K562 (cell line): ENCODE measurements at regions not wholly inside any gene's neighbourhood (a gene's known extent, or its start where the extent isn't known, plus 50 kb on each side); places are given as distances from the start of the nearest gene placed in this dataset.

Experiments
- CEBPB ChIP-seq: fragments of 450-650 bp; IDR thresholded peaks from 2 replicates; pipeline ENCODE4 v1.6.1; 2016; ENCODE audit warnings: missing genetic modification characterization, missing compliant biosample characterization
- FOXJ3 ChIP-seq: sonication (generic); formaldehyde crosslinking; IDR thresholded peaks from 2 replicates; pipeline ENCODE4 v1.4.0; 2020; ENCODE audit warnings: mild to moderate bottlenecking, missing genetic modification reagents
- GTF2F1 ChIP-seq: IDR thresholded peaks from 2 replicates; pipeline ENCODE4 v1.6.1; 2011; ENCODE audit warnings: low read depth, low read length, improper control_type of control experiment
- MCM7 ChIP-seq, 2 experiments: fragments of 450-650 bp; IDR thresholded peaks; 2 replicates each; pipeline ENCODE4 v1.6.1; 2016 to 2018
- SP1 ChIP-seq: sonication (generic); formaldehyde crosslinking; IDR thresholded peaks from 2 replicates; pipeline ENCODE4 v1.8.1; 2022; ENCODE audit warnings: mild to moderate bottlenecking, missing genetic modification reagents
- SP2 ChIP-seq: IDR thresholded peaks from 2 replicates; pipeline ENCODE4 v1.6.1; 2011; ENCODE audit warnings: mild to moderate bottlenecking, low read depth, low read length, moderate library complexity; ENCODE audit not compliant: poor library complexity, severe bottlenecking; ENCODE audit errors: extremely low read depth
- ZNF274 ChIP-seq: IDR thresholded peaks from 2 replicates; pipeline ENCODE4 v1.6.1; 2011; ENCODE audit warnings: low read depth, mild to moderate bottlenecking, low read length, moderate library complexity, borderline replicate concordance
- ZNF277 ChIP-seq: fragments of 250-450 bp; sonication (Bioruptor Pico); IDR thresholded peaks from 2 replicates; pipeline ENCODE4 v1.8.0; 2022; ENCODE audit warnings: inconsistent platforms, mild to moderate bottlenecking, moderate library complexity, borderline replicate concordance
- ZNF561 ChIP-seq: fragments of 450-650 bp; formaldehyde crosslinking; conservative IDR thresholded peaks from 2 replicates; pipeline ENCODE4 v1.4.0; 2020; ENCODE audit warnings: mild to moderate bottlenecking, moderate library complexity
- ZNF79 ChIP-seq: fragments of 250-450 bp; sonication (Bioruptor Pico); IDR thresholded peaks from 2 replicates; pipeline ENCODE4 v1.4.0; 2020; ENCODE audit warnings: low read depth, mild to moderate bottlenecking, moderate library complexity
- TF ChIP-seq, protein P1 (sequence below): fragments of 250-450 bp; sonication (Bioruptor Pico); IDR thresholded peaks from 2 replicates; pipeline ENCODE4 v1.5.1; 2021; ENCODE audit warnings: mild to moderate bottlenecking

- no peak for TF ChIP-seq SP1
- no peak for TF ChIP-seq MCM7 (IDR thresholded peaks at IDR 0.05)
- TF ChIP-seq ZNF277 (CRISPR knock-in tag) = no peak
- TF ChIP-seq GTF2F1 = no peak
- TF ChIP-seq FOXJ3 (CRISPR knock-in tag) = no peak
- TF ChIP-seq ZNF79 = no peak
- TF ChIP-seq, protein P1, sequence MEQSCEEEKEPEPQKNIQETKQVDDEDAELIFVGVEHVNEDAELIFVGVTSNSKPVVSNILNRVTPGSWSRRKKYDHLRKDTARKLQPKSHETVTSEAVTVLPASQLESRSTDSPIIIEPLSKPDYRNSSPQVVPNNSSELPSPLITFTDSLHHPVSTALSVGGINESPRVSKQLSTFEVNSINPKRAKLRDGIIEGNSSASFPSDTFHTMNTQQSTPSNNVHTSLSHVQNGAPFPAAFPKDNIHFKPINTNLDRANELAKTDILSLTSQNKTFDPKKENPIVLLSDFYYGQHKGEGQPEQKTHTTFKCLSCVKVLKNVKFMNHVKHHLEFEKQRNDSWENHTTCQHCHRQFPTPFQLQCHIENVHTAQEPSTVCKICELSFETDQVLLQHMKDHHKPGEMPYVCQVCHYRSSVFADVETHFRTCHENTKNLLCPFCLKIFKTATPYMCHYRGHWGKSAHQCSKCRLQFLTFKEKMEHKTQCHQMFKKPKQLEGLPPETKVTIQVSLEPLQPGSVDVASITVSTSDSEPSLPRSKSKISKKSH (CRISPR knock-in tag) = no peak
- TF ChIP-seq SP2 = no peak
- TF ChIP-seq ZNF561 (CRISPR knock-in tag) = no peak
- no peak for TF ChIP-seq ZNF274
- no peak for TF ChIP-seq CEBPB (tag)
- TF ChIP-seq, all 486 proteins: peak for 0
These were observed 674.6 kb upstream of the NR3C2 start (continued) for GRCh38 chr4:149116806-149117205.
